Endodermal cell (in vitro differentiated cells): ENCODE measurements at regions not wholly inside any gene's neighbourhood (a gene's known extent, or its start where the extent isn't known, plus 50 kb on each side); places are given as distances from the start of the nearest gene placed in this dataset.

Experiments used
- DNase-seq: peaks from one replicate; pipeline ENCODE4 v3.0.0-alpha.2; 2017
- H3K27ac ChIP-seq: 2 replicates; pipeline ENCODE4 v1.5.1; 2013; ENCODE audit warnings: mild to moderate bottlenecking, low read depth, low read length, moderate library complexity
- H3K27me3 ChIP-seq: 2 replicates; pipeline ENCODE4 v1.6.1; 2013; ENCODE audit warnings: mild to moderate bottlenecking, low read length, moderate library complexity; ENCODE audit not compliant: insufficient read depth, control insufficient read depth, poor library complexity, severe bottlenecking
- H3K36me3 ChIP-seq: 2 replicates; pipeline ENCODE4 v1.7.0; 2013; ENCODE audit warnings: mild to moderate bottlenecking, low read length, moderate library complexity; ENCODE audit not compliant: control insufficient read depth, insufficient read depth
- H3K4me1 ChIP-seq: one replicate; pipeline ENCODE4 v1.7.0; 2013; ENCODE audit warnings: low read length; ENCODE audit not compliant: control insufficient read depth, insufficient read depth
- H3K4me3 ChIP-seq: 2 replicates; pipeline ENCODE4 v1.5.1; 2013; ENCODE audit warnings: mild to moderate bottlenecking, low read length, moderate library complexity
- H3K9ac ChIP-seq: 2 replicates; pipeline ENCODE4 v1.6.1; 2013; ENCODE audit warnings: mild to moderate bottlenecking, low read length, moderate library complexity; ENCODE audit not compliant: poor library complexity, severe bottlenecking; ENCODE audit errors: extremely low read depth
- H3K9me3 ChIP-seq: 2 replicates; pipeline ENCODE4 v1.6.1; 2013; ENCODE audit warnings: mild to moderate bottlenecking, low read length, moderate library complexity; ENCODE audit not compliant: control insufficient read depth
- H3K27ac Mint-ChIP-seq: 2 replicates; pipeline ENCODE4 v1.8.0; 2020; ENCODE audit warnings: mixed read lengths
- H3K27me3 Mint-ChIP-seq: 2 replicates; pipeline ENCODE4 v1.8.0; 2021; ENCODE audit warnings: mild to moderate bottlenecking, mixed read lengths; ENCODE audit not compliant: insufficient read depth
- H3K36me3 Mint-ChIP-seq: 2 replicates; pipeline ENCODE4 v1.8.0; 2020; ENCODE audit warnings: low read depth, mixed read lengths
- H3K4me1 Mint-ChIP-seq: 2 replicates; pipeline ENCODE4 v1.8.0; 2020; ENCODE audit warnings: mixed read lengths
- H3K4me3 Mint-ChIP-seq: 2 replicates; pipeline ENCODE4 v1.8.0; 2020; ENCODE audit warnings: mild to moderate bottlenecking, moderate library complexity, mixed read lengths
- H3K9me3 Mint-ChIP-seq: 2 replicates; pipeline ENCODE4 v1.8.0; 2020; ENCODE audit warnings: mild to moderate bottlenecking, mixed read lengths
- WGBS, 2 experiments: methylation state at CpG; one replicate each; pipeline versions ENCODE4 v1.1.5 to v1.1.7; 2013; ENCODE audit warnings: missing lambda C conversion rate in 2 of 2, mixed read lengths in 1 of 2; ENCODE audit not compliant: insufficient coverage in 1 of 2, insufficient read length in 1 of 2; 5-methylcytosine and 5-hydroxymethylcytosine counted together
- TF ChIP-seq, protein P1 (sequence below): fragments of 200-600 bp; sonication (generic); conservative IDR thresholded peaks from 2 replicates; pipeline ENCODE4 v1.5.0; 2021; ENCODE audit warnings: antibody characterized with exemption, mild to moderate bottlenecking

DNA sequence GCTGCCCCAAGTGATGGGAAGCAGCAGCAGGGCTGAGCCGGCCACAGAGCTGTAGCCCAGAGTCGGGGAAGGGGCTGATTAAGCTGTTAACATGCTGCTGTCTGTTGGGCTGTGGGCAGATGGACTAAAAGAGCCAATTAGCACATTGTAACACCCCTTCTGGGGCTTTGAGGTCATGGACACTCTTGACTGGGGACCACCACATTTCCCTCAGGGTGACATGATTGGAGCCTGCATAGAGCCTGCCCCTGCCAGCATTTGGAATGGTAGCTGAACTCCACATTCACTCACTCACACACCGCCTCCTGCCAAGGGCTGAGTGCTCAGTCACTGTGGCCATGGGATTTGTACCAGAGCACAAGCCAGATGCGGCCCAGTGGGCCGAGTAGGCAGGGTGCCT is 646.9 kb downstream of the FAT4 start:
- Histone ChIP-seq H3K27ac (no peak overlapping the region), H3K9ac (no peak overlapping the region), H3K36me3 (no peaks in the 10 kb centered on the region), H3K9me3 (no peaks in the 10 kb centered on the region), H3K27me3 (no peaks in the 10 kb centered on the region), H3K4me1 (no peaks in the 10 kb centered on the region), H3K4me3 (no peak overlapping the region)
- H3K27ac Mint-ChIP-seq, result no peak overlapping the region
- no peak overlapping the region for H3K4me3 Mint-ChIP-seq
- H3K9me3 Mint-ChIP-seq, result no peaks in the 10 kb centered on the region
- WGBS, 2 experiments, result 80 to 91% methylated on average over 1 to 5 of the region's 5 CpGs
- TF ChIP-seq, protein P1, sequence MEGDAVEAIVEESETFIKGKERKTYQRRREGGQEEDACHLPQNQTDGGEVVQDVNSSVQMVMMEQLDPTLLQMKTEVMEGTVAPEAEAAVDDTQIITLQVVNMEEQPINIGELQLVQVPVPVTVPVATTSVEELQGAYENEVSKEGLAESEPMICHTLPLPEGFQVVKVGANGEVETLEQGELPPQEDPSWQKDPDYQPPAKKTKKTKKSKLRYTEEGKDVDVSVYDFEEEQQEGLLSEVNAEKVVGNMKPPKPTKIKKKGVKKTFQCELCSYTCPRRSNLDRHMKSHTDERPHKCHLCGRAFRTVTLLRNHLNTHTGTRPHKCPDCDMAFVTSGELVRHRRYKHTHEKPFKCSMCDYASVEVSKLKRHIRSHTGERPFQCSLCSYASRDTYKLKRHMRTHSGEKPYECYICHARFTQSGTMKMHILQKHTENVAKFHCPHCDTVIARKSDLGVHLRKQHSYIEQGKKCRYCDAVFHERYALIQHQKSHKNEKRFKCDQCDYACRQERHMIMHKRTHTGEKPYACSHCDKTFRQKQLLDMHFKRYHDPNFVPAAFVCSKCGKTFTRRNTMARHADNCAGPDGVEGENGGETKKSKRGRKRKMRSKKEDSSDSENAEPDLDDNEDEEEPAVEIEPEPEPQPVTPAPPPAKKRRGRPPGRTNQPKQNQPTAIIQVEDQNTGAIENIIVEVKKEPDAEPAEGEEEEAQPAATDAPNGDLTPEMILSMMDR, result no peak
- no peaks in the 10 kb centered on the region for H3K27me3 Mint-ChIP-seq
- no peaks in the 10 kb centered on the region for H3K36me3 Mint-ChIP-seq
- no peaks in the 10 kb centered on the region for H3K4me1 Mint-ChIP-seq
- DNase-seq, result no peak

DNA sequence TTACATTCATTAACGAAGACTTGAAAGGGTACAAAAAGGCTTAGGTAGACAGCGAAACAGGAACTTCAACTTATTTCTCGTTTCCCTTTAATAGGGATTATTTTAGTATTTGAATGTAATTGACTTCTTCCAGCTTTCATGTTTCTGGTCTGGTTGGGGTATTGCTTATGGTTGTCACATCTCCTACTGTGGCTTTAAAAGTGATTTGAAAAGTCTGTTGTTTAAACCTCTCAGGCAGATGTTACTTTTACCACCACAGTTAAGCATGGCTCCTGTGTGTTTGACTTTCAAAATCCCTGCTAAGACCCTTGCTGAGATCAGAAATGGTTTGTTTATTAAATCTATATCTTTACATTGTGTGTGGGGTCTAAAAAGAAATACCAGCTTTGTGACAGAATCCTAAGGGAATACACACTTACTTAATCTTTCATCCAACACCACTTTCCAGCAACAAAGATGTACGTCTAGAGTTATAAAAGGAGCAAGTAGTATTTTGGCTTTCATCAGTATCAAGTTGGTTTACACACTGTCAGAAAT is 661.2 kb downstream of the FAT4 start:
- WGBS, 2 experiments, result 82 to 85% methylated on average over 2 to 3 of the region's 4 CpGs
- Mint-ChIP-seq H3K27me3 (no peaks in the 10 kb centered on the region), H3K4me1 (peaks cover 5% of the 10 kb centered on the region)

DNA sequence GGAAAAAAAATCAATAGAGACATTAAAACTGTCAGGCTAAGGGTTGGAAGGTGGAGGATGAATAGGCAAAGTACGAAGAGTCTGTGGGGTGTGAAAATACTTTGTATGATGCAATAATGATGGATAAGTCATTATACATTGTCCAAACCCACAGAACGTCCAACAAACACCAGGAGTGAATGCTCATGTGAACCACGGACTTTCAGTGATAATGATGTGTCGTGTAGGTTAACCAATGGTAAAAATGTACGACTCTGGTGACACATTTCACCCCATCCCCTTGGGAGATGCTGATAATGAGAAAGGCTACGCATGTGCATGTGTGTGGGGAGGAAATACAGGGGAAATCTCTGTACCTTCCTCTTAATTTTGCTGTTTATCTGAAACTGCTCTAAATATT is 665.2 kb downstream of the FAT4 start:
- DNase-seq, result no peak
- no peaks in the 10 kb centered on the region for H3K4me1 ChIP-seq
- no peak overlapping the region for H3K4me3 Mint-ChIP-seq
- no peak overlapping the region for H3K27ac ChIP-seq
- H3K36me3 ChIP-seq, result no peaks in the 10 kb centered on the region
- no peak overlapping the region for H3K9ac ChIP-seq
- peaks cover 5% of the 10 kb centered on the region for H3K4me1 Mint-ChIP-seq
- H3K4me3 ChIP-seq, result no peak overlapping the region
- H3K36me3 Mint-ChIP-seq, result no peaks in the 10 kb centered on the region
- H3K27me3 ChIP-seq, result no peaks in the 10 kb centered on the region
- WGBS, 2 experiments, result 83 to 91% methylated on average over 4 to 5 of the region's 6 CpGs
- TF ChIP-seq, protein P1, result no peak
- no peak overlapping the region for H3K27ac Mint-ChIP-seq
- H3K9me3 ChIP-seq, result no peaks in the 10 kb centered on the region
- no peaks in the 10 kb centered on the region for H3K27me3 Mint-ChIP-seq
- H3K9me3 Mint-ChIP-seq, result no peaks in the 10 kb centered on the region

More for the DNA sequence above, 661.2 kb downstream of the FAT4 start:
- no peaks in the 10 kb centered on the region for H3K27me3 ChIP-seq
- H3K4me1 ChIP-seq, result no peaks in the 10 kb centered on the region
- H3K9me3 ChIP-seq, result peaks cover 2% of the 10 kb centered on the region
- Mint-ChIP-seq H3K36me3 (no peaks in the 10 kb centered on the region), H3K9me3 (peaks cover 6% of the 10 kb centered on the region), H3K4me3 (no peak overlapping the region), H3K27ac (no peak overlapping the region)
- TF ChIP-seq, protein P1, result no peak
- H3K36me3 ChIP-seq, result no peaks in the 10 kb centered on the region
- no peak overlapping the region for H3K4me3 ChIP-seq
- no peak overlapping the region for H3K9ac ChIP-seq
- no peak overlapping the region for H3K27ac ChIP-seq
- DNase-seq, result no peak
